ENCODE measurements at regions not wholly inside any gene's neighbourhood (a gene's known extent, or its start where the extent isn't known, plus 50 kb on each side); places are given as distances from the start of the nearest gene placed in this dataset.

GRCh38 chr7:36084485-36085091 is 68.5 kb upstream of the EEPD1 start:
- TF ChIP-seq EZH2 (IDR thresholded peaks at IDR 0.05; ENCODE audit: borderline replicate concordance, low read depth, low read length) (no peak), SRSF1 (IDR thresholded peaks at IDR 0.05; ENCODE audit: low read depth, low read length) (no peak), MIER1 (IDR thresholded peaks at IDR 0.05; ENCODE audit: low read depth) (no peak), ZSCAN29 (IDR thresholded peaks at IDR 0.05) (no peak), ZFPM2 (CRISPR knock-in tag; IDR thresholded peaks at IDR 0.05) (no peak), ZNF134 (CRISPR knock-in tag; conservative IDR thresholded peaks at IDR 0.05) (no peak), POLR2AphosphoS5 (IDR thresholded peaks at IDR 0.05; ENCODE audit: control insufficient read depth, insufficient read depth, low read depth, low read length) (no peak)
